ENCODE measurements at regions not wholly inside any gene's neighbourhood (a gene's known extent, or its start where the extent isn't known, plus 50 kb on each side); places are given as distances from the start of the nearest gene placed in this dataset.
"Not testable (repeated sequence)": the region's sequence is repeated elsewhere in the genome, so short reads cannot be mapped to it uniquely, and the experiment has no call there.

GRCh38 chr2:234187646-234188174, 137.2 kb downstream of the SPP2 start:
- DNase-seq = no peak

GRCh38 chr2:234181121-234181520, 130.6 kb downstream of the SPP2 start:
- DNase-seq (no peak), ATAC-seq (no peak)
- intact Hi-C loops (cut with micrococcal nuclease) = no loop called here

More at GRCh38 chr2:234187646-234188174, 137.2 kb downstream of the SPP2 start:
- no peak for ATAC-seq
- intact Hi-C loops (cut with micrococcal nuclease) = no loop called here

- intact Hi-C loops (cut with micrococcal nuclease) = no loop called here
- ATAC-seq (no peak), DNase-seq (no peak)
Observed at GRCh38 chr2:234179031-234179363, 128.5 kb downstream of the SPP2 start.

- ATAC-seq (no peak), DNase-seq (no peak)
- intact Hi-C loops (cut with micrococcal nuclease) = no loop called here
Observed at GRCh38 chr2:234178330-234179030, 128.0 kb downstream of the SPP2 start.

- ATAC-seq (no peak), DNase-seq (no peak)
- intact Hi-C loops (cut with micrococcal nuclease) = no loop called here
Observed at GRCh38 chr2:234175649-234176048, 125.1 kb downstream of the SPP2 start.

- ATAC-seq (no peak), DNase-seq (no peak)
- intact Hi-C loops (cut with micrococcal nuclease) = no loop called here
Observed at GRCh38 chr2:234174742-234175141, 124.2 kb downstream of the SPP2 start.

- ATAC-seq = no peak
Observed at GRCh38 chr2:234172532-234172931, 122.0 kb downstream of the SPP2 start.

GRCh38 chr2:234172066-234172465, 121.6 kb downstream of the SPP2 start:
- intact Hi-C loops (cut with micrococcal nuclease) = no loop called here
- ATAC-seq (no peak), DNase-seq (no peak)

More at GRCh38 chr2:234172532-234172931, 122.0 kb downstream of the SPP2 start:
- intact Hi-C loops (cut with micrococcal nuclease) = no loop called here
- no peak for DNase-seq

GRCh38 chr2:234171666-234172065, 121.2 kb downstream of the SPP2 start:
- DNase-seq = no peak
- no peak for ATAC-seq
- intact Hi-C loops (cut with micrococcal nuclease) = no loop called here

- no peak for ATAC-seq
- intact Hi-C loops (cut with micrococcal nuclease) = no loop called here
Observed at GRCh38 chr2:234169674-234170073, 119.2 kb downstream of the SPP2 start.

GRCh38 chr2:234168605-234169570, 118.4 kb downstream of the SPP2 start:
- ATAC-seq; intact Hi-C loops (cut with micrococcal nuclease); DNase-seq: not testable (repeated sequence)

More at GRCh38 chr2:234169674-234170073, 119.2 kb downstream of the SPP2 start:
- no peak for DNase-seq

- DNase-seq = no peak
- ATAC-seq = no peak
Observed at GRCh38 chr2:234166531-234166930, 116.0 kb downstream of the SPP2 start.

GRCh38 chr2:234165421-234165820, 114.9 kb downstream of the SPP2 start:
- intact Hi-C loops (cut with micrococcal nuclease) = no loop called here
- no peak for DNase-seq
- no peak for ATAC-seq

More at GRCh38 chr2:234166531-234166930, 116.0 kb downstream of the SPP2 start:
- intact Hi-C loops (cut with micrococcal nuclease) = no loop called here

GRCh38 chr2:234164493-234165413, 114.3 kb downstream of the SPP2 start:
- intact Hi-C loops (cut with micrococcal nuclease) = no loop called here
- DNase-seq = peak; percentile 27
- ATAC-seq = no peak

GRCh38 chr2:234163510-234164045, 113.1 kb downstream of the SPP2 start:
- no peak for DNase-seq
- intact Hi-C loops (cut with micrococcal nuclease) = no loop called here
- ATAC-seq = no peak

GRCh38 chr2:234162861-234163260, 112.4 kb downstream of the SPP2 start:
- intact Hi-C loops (cut with micrococcal nuclease) = no loop called here
- no peak for DNase-seq
- ATAC-seq = no peak

- intact Hi-C loops (cut with micrococcal nuclease) = no loop called here
- ATAC-seq = no peak
- DNase-seq = no peak
Observed at GRCh38 chr2:234161932-234162331, 111.4 kb downstream of the SPP2 start.

GRCh38 chr2:234158812-234159211, 108.3 kb downstream of the SPP2 start:
- ATAC-seq (no peak), DNase-seq (no peak)
- intact Hi-C loops (cut with micrococcal nuclease) = no loop called here

All from left ventricle myocardium superior (tissue), 1 donor.